ENCODE measurements at regions not wholly inside any gene's neighbourhood (a gene's known extent, or its start where the extent isn't known, plus 50 kb on each side); places are given as distances from the start of the nearest gene placed in this dataset.
"Not testable (repeated sequence)": the region's sequence is repeated elsewhere in the genome, so short reads cannot be mapped to it uniquely, and the experiment has no call there.

DNA sequence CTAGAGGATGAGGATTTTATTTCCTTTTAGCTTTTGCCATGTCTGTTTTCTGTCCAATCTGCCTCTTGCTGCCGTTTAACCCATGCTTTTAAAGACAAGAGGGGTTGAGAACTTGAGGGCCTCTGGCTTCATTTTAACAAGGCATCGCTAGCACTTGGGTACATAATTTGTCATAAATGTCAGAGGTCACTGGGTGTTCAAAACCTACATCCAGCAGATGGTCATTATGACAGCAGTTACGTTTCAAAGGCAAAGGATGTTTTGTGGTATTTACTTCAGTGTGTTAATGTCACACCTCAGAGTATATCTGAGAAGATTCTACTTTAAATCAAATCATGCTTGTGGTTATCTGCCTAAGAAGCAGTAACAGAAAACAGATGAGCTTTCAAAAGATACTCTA lies 918.3 kb downstream of the NR2F1-AS1 start:
- in situ Hi-C loops (cut with HindIII; ENCODE audit: low pct_unique_long_range_greater_than_20kb, low sequenced_read_pairs), result no loop called here
- no peak for DNase-seq (ENCODE audit: low read depth, low spot score)

DNA sequence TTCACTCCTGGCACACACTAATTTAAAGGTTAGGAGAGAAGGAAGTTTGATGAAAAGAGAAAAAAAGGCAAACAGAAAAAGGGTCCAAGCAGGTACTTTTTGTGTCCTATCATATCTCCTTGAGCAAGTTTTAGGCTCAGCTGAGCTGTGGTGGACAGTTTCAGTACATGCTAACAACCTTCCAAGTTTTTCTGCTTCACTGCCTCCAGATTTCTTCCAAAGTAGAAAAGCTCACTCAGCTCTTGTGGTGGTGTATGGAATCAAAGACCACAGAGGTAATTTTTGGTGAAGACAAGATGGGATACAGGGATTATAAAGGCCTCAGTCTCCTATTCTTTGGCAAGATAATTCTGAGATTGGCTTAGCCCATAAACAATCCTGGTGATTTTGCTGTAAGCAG lies 921.8 kb downstream of the NR2F1-AS1 start:
- in situ Hi-C loops (cut with HindIII; ENCODE audit: low pct_unique_long_range_greater_than_20kb, low sequenced_read_pairs), result no loop called here

DNA sequence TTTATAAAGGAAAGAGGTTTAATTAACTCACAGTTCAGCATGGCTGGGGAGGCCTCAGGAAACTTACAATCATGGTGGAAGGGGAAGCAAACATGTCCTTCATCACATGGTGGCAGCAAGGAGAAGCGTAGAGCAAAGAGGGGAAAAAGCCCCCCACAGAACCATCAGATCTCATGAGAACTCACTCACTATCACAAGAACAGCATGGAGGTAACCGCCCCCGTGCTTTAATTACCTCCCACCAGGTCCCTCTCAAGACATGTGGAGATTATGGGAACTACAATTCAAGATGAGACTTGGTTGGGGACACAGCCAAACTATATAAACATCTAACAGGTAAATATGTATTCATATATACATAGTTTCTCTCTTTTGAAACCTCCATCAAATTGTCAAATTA lies 926.4 kb downstream of the NR2F1-AS1 start:
- in situ Hi-C loops (cut with HindIII; ENCODE audit: low pct_unique_long_range_greater_than_20kb, low sequenced_read_pairs); DNase-seq (ENCODE audit: low read depth, low spot score): not testable (repeated sequence)

More for the DNA sequence above, 921.8 kb downstream of the NR2F1-AS1 start:
- no peak for DNase-seq (ENCODE audit: low read depth, low spot score)

DNA sequence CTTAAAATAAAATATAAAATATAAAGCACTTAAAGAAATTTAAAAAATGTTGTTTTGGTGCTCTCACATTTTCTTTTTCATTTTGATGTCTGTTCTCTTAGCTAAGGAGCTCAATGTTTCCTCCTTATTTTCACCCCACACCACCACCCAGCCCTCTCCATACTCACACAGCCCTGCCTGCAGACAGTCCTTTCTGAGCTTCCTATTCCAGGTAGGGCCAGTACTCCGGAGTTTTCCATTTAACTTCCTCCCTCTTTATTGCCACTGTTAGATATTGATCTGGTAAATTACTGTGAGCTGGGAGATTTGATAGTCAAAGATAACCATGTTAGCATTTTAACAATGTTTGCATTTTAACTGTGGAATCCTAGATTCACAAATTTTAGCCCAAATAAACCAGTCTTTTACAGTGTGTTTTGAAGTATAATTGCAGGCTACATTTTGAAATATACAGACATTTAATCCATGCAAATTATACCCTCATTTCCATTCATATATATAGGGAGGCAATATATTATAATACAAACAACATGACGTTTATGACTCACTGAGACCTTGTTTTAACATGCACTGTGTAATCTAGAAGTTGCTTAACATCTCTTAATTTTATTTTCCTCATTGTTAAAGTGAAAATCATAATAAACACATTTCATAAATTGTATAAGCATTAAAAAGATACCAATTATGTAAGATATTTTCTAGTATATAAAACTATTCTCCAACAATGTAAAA lies 927.1 kb downstream of the NR2F1-AS1 start:
- no peak for DNase-seq (ENCODE audit: low read depth, low spot score)
- in situ Hi-C loops (cut with HindIII; ENCODE audit: low pct_unique_long_range_greater_than_20kb, low sequenced_read_pairs), result no loop called here

DNA sequence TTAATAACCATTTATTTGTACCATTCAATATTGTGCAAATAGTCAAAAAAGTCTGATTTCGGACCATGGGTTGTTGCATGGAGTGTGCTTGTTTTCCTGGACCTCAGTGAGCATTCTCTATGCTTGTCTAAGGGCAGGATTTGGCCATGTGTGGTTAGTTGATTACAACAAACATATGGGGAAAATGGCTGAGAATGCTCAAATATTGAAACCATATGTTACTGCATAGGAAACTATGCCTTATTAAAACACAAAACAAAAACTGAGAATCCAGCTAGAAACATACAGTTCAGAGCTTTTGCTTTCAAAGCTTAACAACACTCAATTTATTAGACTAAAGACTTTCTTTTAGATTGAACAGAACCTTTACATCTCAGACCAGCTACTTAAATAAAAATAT lies 928.3 kb downstream of the NR2F1-AS1 start:
- DNase-seq (ENCODE audit: low read depth, low spot score), result no peak
- in situ Hi-C loops (cut with HindIII; ENCODE audit: low pct_unique_long_range_greater_than_20kb, low sequenced_read_pairs), result no loop called here

DNA sequence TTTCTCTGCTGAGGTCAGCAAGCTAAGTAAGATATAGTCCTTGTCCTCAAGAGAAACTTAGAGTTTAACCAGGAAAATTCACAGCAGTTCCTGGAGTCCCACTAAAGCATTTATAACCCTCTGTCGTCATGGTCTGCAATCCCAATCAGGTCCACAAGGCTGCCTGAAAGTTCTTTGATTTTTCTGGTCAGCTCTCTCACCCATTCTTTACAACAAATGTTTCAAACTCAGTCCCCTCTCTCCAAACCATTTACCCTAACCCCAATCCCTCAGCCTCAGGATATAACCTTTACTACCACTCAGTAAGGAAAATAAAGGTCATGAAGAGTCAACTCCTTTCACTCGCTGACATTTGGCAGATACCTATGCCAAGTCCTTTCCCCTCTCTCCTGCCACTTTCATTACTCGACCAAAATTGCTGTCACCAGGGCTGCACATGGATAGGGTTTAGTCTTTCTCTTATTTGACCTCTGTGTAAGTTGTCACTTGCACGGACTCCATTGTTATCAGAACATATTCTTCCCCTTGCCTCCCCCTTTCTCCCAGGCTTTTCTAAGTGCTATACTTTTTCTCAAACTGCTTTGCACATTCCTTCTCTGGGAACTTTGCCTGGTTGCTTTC lies 936.6 kb downstream of the NR2F1-AS1 start:
- DNase-seq (ENCODE audit: low read depth, low spot score), result peak; percentile 44
- in situ Hi-C loops (cut with HindIII; ENCODE audit: low pct_unique_long_range_greater_than_20kb, low sequenced_read_pairs), result no loop called here

DNA sequence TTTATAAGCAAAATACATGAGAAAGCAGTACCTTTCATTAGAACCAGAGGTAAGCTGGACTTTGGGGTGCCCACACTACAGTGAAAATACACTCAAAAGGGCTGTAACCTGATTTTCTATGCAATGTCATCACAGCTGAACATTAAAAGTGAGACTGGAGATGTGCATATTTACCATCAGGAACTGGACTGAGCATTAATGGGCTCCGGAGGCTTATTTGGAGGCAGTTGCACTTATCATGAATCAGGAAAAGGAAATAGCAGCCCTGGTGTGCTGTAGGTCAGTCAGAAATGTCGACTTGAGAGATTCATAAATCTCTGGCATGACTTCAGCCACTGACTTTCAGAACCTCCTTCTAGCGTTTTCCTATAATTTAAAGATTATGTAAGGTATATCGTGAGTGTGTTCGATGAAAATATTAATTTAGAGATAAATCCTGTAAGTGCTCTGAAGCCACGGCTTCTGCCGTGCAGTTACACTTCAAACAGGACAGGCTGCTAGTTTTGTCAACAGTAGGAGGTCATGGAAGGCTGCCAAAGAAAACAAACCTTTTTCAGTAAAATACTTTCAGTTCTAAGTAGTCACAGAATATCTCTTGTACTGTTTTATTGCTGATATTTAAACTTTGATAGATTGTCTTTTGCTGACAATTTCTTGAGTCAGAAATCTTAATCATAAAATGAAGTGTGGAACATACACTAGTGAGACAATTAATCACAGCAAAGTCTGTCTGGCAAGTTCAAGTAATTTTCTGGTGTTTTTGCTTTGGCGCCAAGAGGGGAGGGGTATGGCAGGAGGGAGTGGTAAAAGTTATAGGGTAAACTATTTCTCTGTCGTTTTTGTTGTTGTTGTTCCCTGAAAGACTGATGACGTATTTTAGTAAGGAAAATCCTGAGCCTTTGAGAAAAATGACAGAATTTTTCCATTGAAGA lies 939.7 kb downstream of the NR2F1-AS1 start:
- in situ Hi-C loops (cut with HindIII; ENCODE audit: low pct_unique_long_range_greater_than_20kb, low sequenced_read_pairs), result no loop called here
- DNase-seq (ENCODE audit: low read depth, low spot score), result peak; percentile 45

DNA sequence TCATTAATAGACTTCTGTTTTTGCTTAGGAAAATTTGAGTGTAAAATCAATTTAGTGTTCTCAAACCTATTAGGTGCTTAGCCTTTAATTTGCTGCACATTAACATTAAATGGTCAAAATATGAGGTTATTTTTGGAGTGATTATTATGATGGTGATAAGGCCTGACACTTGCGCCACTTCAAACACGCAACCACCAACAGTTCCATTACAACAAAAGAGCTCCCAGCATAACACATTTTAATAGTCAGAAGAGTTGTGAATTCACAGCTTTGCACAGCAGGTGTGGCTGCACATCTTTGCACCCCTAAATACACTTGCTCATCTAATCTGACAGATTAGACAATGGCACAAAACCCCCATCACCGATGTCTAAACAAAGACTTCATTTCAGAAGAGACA lies 940.7 kb downstream of the NR2F1-AS1 start:
- in situ Hi-C loops (cut with HindIII; ENCODE audit: low pct_unique_long_range_greater_than_20kb, low sequenced_read_pairs), result no loop called here
- DNase-seq (ENCODE audit: low read depth, low spot score), result no peak

DNA sequence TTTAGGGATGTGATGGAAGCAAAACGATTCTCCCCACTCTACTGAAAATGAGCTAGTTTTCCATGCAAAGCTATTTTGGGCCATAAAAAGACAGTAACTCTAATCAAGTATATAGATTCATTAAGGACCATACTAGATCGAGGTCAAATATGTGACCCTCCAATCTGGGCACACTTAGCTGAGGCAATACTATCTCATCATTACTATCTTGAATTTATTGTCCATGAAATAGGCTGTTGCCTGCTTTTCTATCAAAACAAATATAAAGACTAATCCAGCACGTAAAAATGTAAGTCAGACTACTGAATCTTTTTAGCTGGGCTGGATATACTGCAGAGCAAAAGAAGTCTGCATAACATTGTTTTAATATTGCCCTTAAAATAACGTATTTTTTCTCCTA lies 943.1 kb downstream of the NR2F1-AS1 start:
- in situ Hi-C loops (cut with HindIII; ENCODE audit: low pct_unique_long_range_greater_than_20kb, low sequenced_read_pairs), result no loop called here

DNA sequence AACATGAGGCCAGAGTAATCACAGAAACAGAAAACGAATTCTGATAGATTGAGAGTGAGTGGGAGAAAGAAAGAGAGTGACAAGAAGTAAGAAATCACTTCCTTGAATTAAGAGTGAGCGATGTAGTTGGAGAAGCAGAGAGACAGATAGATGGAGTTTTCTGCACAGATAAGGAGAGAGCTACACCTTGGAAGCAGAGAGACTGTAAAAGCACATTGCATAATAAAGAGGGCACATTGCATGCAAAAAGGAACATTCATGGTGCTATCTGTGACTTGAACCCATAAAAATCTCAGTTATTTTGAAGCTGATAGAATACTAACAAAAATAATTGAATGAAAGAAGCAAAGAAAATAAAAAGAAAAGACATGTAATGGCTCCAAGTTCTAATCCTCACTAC lies 943.8 kb downstream of the NR2F1-AS1 start:
- DNase-seq (ENCODE audit: low read depth, low spot score), result no peak
- in situ Hi-C loops (cut with HindIII; ENCODE audit: low pct_unique_long_range_greater_than_20kb, low sequenced_read_pairs), result no loop called here

More for the DNA sequence above, 943.1 kb downstream of the NR2F1-AS1 start:
- no peak for DNase-seq (ENCODE audit: low read depth, low spot score)

DNA sequence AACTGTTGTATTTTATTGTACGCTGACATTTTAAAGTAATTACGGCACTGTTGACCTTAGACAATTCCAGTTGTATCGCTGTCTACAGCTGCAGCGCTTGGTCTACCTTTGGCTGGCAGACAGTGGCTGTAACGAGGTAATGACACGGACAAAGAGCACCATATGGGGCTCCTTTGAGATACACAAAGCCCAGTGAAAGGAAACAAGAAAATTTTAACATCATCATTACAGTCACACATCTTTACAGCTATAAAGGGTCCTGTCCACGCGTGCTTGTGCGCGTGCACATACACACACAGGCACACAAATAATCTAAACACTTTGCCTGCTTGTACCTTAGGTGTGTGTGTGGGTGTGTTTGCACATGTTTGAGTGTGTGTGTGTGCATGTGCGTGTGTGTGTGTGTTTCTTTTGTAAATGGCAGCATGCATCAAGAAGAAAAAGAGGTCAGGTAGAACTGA lies 946.0 kb downstream of the NR2F1-AS1 start:
- in situ Hi-C loops (cut with HindIII; ENCODE audit: low pct_unique_long_range_greater_than_20kb, low sequenced_read_pairs), result no loop called here
- DNase-seq (ENCODE audit: low read depth, low spot score), result no peak

DNA sequence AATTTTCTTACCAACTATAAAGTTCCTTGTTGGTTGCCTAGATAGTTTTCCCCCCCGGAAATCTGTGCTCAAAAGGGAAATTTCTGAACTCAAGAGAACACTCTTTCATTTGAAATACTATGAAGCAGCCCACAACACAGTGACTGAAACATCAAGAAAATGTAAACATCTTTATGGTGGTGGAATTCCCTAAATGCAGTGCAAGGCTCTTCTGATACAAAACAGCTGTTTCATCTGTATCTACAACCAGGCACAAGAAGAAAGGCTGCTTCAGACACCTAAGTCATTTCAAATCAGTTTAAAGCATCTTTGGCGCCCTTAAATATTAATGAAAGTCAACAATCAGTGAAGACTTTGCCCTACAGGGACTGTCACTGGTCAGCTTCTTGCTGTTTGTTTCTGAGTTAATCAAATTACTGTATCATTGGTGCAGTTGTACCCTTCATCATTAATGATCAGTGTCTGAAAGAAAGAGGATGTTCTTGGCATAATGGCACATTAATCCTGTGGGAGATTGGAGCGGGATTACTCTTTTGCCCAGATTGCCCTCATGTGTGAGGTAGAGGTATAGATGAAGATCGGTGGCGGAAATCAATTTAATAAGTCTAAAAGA lies 947.0 kb downstream of the NR2F1-AS1 start:
- in situ Hi-C loops (cut with HindIII; ENCODE audit: low pct_unique_long_range_greater_than_20kb, low sequenced_read_pairs), result no loop called here
- DNase-seq (ENCODE audit: low read depth, low spot score), result no peak

DNA sequence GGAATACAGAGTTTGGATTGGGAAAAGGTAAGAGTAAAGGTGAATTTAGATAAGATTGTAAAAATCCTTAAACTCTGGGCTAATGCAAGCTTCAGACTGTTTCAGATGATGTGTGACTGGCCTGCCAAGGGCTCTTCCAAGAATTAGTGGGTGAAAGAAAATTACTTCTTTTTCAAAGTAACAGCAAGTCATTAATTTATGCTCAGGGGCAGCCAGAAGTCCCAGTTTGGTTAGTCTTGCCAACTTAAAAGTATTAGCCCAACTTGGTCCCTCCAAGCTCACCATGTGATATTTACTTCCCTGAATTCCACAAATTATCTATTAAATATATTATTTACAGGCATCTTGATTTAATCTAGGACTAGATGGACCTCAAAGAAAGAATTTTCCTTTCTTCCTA lies 947.8 kb downstream of the NR2F1-AS1 start:
- in situ Hi-C loops (cut with HindIII; ENCODE audit: low pct_unique_long_range_greater_than_20kb, low sequenced_read_pairs), result no loop called here
- no peak for DNase-seq (ENCODE audit: low read depth, low spot score)

DNA sequence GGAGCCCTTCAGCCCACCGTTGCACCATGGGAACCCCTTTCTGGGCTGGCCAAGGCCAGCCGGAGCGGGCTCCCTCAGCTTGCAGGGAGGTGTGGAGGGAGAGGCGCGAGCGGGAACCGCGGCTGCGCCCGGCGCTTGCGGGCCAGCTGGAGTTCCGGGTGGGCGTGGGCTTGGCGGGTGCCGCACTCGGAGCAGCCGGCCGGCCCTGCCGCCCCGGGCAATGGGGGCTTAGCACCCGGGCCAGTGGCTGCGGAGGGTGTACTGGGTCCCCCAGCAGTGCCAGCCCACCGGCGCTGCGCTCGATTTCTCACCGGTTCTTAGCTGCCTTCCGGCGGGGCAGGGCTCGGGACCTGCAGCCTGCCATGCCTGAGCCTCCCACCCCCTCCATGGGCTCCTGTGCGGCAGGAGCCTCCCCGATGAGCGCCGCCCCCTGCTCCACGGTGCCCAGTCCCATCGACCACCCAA lies 949.8 kb downstream of the NR2F1-AS1 start:
- in situ Hi-C loops (cut with HindIII; ENCODE audit: low pct_unique_long_range_greater_than_20kb, low sequenced_read_pairs); DNase-seq (ENCODE audit: low read depth, low spot score): not testable (repeated sequence)

DNA sequence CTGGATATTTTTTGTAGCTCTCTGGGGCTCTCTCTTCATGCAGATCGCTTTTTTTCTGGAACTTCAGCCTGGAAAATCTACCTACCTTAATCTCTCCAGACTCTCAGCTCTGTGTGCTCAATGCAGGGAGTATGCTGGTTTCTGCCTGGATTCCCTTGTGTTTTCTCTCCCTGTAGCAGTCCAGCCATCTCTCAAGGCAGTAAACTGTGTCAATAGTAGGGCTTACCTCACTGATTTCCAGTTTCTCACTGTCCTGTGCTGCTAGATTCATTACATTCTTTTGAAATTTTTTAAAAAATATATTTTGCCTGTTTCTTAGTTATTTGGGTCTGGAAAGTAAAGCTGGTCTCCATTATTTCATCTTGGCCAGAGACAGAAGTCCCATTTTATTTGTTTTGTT lies 951.4 kb downstream of the NR2F1-AS1 start:
- DNase-seq (ENCODE audit: low read depth, low spot score), result no peak
- in situ Hi-C loops (cut with HindIII; ENCODE audit: low pct_unique_long_range_greater_than_20kb, low sequenced_read_pairs), result no loop called here

DNA sequence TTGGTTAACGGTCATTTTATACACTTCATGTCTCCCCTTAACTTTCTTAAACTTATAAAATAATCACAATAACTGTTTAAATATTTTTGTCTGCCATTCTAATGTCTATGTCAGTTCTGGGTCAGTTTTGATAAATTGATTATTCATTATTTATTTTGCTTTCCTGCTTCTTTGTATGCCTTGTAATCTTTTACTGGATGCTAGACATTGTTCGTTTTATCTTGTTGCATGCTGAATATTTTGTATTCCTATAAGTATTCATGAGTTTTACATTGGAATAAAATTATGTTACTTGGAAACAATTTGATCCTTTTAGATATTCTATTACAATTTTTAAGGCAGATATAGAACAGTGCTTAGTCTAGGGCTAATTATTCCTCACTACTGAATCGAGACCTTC lies 952.0 kb downstream of the NR2F1-AS1 start:
- DNase-seq (ENCODE audit: low read depth, low spot score), result no peak
- in situ Hi-C loops (cut with HindIII; ENCODE audit: low pct_unique_long_range_greater_than_20kb, low sequenced_read_pairs), result no loop called here

DNA sequence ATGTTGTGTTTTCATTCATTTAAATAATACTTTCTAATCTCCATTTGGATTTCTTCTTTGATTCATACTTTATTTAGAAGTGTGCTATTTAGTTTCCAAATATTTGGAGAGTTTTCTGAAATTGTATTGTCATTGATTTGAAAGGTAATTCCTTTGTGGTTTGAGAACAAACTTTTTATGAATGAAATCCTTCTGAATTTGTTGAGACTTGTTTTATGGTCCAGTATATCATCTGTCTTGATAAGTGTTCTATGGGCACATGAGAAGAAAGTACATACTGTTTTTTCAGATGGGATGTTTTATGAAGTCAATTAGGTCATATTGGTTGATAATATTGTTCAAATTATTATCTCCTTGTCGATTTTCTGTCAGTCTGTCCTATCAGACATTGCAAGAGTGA lies 953.8 kb downstream of the NR2F1-AS1 start:
- in situ Hi-C loops (cut with HindIII; ENCODE audit: low pct_unique_long_range_greater_than_20kb, low sequenced_read_pairs), result no loop called here
- DNase-seq (ENCODE audit: low read depth, low spot score), result no peak

DNA sequence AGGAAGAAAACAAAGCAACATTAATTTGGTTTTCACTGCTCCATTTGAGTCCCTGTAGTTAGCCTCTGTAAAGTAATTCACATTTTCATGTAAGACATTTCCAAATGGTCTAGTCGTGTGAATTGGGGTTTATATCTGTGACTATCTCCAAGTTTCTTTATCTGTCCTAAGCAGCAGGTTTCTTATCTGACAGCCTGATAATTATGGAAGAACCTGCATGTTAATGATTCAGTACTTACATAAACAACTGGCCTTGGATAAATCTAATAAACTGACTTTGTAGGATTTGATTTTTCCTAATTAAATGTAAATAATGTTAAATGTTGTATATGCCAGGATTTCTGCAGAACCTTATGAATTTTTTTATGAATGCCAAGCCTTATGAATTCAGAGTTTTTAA lies 964.9 kb downstream of the NR2F1-AS1 start:
- in situ Hi-C loops (cut with HindIII; ENCODE audit: low pct_unique_long_range_greater_than_20kb, low sequenced_read_pairs), result no loop called here
- no peak for DNase-seq (ENCODE audit: low read depth, low spot score)
